ENCODE measurements at regions not wholly inside any gene's neighbourhood (a gene's known extent, or its start where the extent isn't known, plus 50 kb on each side); places are given as distances from the start of the nearest gene placed in this dataset.

- Histone ChIP-seq H3K79me2 (ENCODE audit: insufficient read depth, low read depth, low read length) (no peaks in the 10 kb centered on the region), H2AFZ (ENCODE audit: low read length) (no peak overlapping the region), H3K4me1 (ENCODE audit: insufficient read depth, low read length, poor library complexity, severe bottlenecking) (no peaks in the 10 kb centered on the region), H3K9me2 (ENCODE audit: insufficient read depth, low read length) (no peaks in the 10 kb centered on the region), H3K27ac (ENCODE audit: low read depth, low read length, poor library complexity, severe bottlenecking) (no peak overlapping the region), H3K36me3 (ENCODE audit: insufficient read depth, low read length) (no peaks in the 10 kb centered on the region), H3K4me3 (ENCODE audit: low read depth, low read length, poor library complexity, severe bottlenecking) (no peak overlapping the region), H3K4me2 (ENCODE audit: low read length) (no peak overlapping the region), H3K9me3 (ENCODE audit: low read length) (no peaks in the 10 kb centered on the region), H4K20me1 (ENCODE audit: insufficient read depth, low read length) (no peaks in the 10 kb centered on the region)
- intact Hi-C loops (cut with micrococcal nuclease; ENCODE audit: unreplicated experiment), result no loop called here
- ChIA-PET CTCF (ENCODE audit: unreplicated experiment) (no interaction called here), POLR2A (no interaction called here)
- BruUV-seq (replicated peaks), result no TSS peak
- DNase-seq (ENCODE audit: low spot score), result no peak
- no peak for TF ChIP-seq EZH2phosphoT487 (IDR thresholded peaks at IDR 0.05; ENCODE audit: borderline replicate concordance, low read depth, low read length)
- no peak for TF ChIP-seq CTCF (conservative IDR thresholded peaks at IDR 0.05; ENCODE audit: low read length)
Observed at GRCh38 chr12:89163918-89164317, 188.4 kb downstream of the DUSP6 start.

GRCh38 chr12:89162589-89163261 is 189.6 kb downstream of the DUSP6 start:
- Histone ChIP-seq H3K9me2 (ENCODE audit: insufficient read depth, low read length) (no peaks in the 10 kb centered on the region), H3K79me2 (ENCODE audit: insufficient read depth, low read depth, low read length) (no peaks in the 10 kb centered on the region), H3K27ac (ENCODE audit: low read depth, low read length, poor library complexity, severe bottlenecking) (no peak overlapping the region), H3K9me3 (ENCODE audit: low read length) (no peaks in the 10 kb centered on the region), H3K4me2 (ENCODE audit: low read length) (no peak overlapping the region), H2AFZ (ENCODE audit: low read length) (no peak overlapping the region), H3K36me3 (ENCODE audit: insufficient read depth, low read length) (no peaks in the 10 kb centered on the region), H3K4me1 (ENCODE audit: insufficient read depth, low read length, poor library complexity, severe bottlenecking) (no peaks in the 10 kb centered on the region), H3K4me3 (ENCODE audit: low read depth, low read length, poor library complexity, severe bottlenecking) (no peak overlapping the region), H4K20me1 (ENCODE audit: insufficient read depth, low read length) (no peaks in the 10 kb centered on the region)
- TF ChIP-seq CTCF (conservative IDR thresholded peaks at IDR 0.05; ENCODE audit: low read length), result no peak
- TF ChIP-seq EZH2phosphoT487 (IDR thresholded peaks at IDR 0.05; ENCODE audit: borderline replicate concordance, low read depth, low read length), result no peak
- POLR2A ChIA-PET, result interaction anchor here (0.6 to 0.9 kb wide), 2 partner anchors 10 to 43 kb away, joined by 3 read pairs; no protein-coding TSS in a partner anchor
- BruUV-seq (replicated peaks), result no TSS peak
- DNase-seq (ENCODE audit: low spot score), result no peak
- CTCF ChIA-PET (ENCODE audit: unreplicated experiment), result no interaction called here
- intact Hi-C loops (cut with micrococcal nuclease; ENCODE audit: unreplicated experiment), result no loop called here

GRCh38 chr12:89161557-89161956 is 190.7 kb downstream of the DUSP6 start:
- BruUV-seq (replicated peaks), result no TSS peak
- H3K9me3 ChIP-seq (ENCODE audit: low read length), result no peaks in the 10 kb centered on the region
- H4K20me1 ChIP-seq (ENCODE audit: insufficient read depth, low read length), result no peaks in the 10 kb centered on the region
- CTCF ChIA-PET (ENCODE audit: unreplicated experiment), result no interaction called here
- H3K27ac ChIP-seq (ENCODE audit: low read depth, low read length, poor library complexity, severe bottlenecking), result no peak overlapping the region
- H3K36me3 ChIP-seq (ENCODE audit: insufficient read depth, low read length), result no peaks in the 10 kb centered on the region
- H3K4me1 ChIP-seq (ENCODE audit: insufficient read depth, low read length, poor library complexity, severe bottlenecking), result no peaks in the 10 kb centered on the region
- H3K9me2 ChIP-seq (ENCODE audit: insufficient read depth, low read length), result no peaks in the 10 kb centered on the region
- TF ChIP-seq CTCF (conservative IDR thresholded peaks at IDR 0.05; ENCODE audit: low read length), result no peak
- no peak for TF ChIP-seq EZH2phosphoT487 (IDR thresholded peaks at IDR 0.05; ENCODE audit: borderline replicate concordance, low read depth, low read length)
- no peak overlapping the region for H3K4me3 ChIP-seq (ENCODE audit: low read depth, low read length, poor library complexity, severe bottlenecking)
- H3K4me2 ChIP-seq (ENCODE audit: low read length), result no peak overlapping the region
- intact Hi-C loops (cut with micrococcal nuclease; ENCODE audit: unreplicated experiment), result no loop called here
- no peak overlapping the region for H2AFZ ChIP-seq (ENCODE audit: low read length)
- no peak for DNase-seq (ENCODE audit: low spot score)
- POLR2A ChIA-PET, result interaction anchor here (0.7 kb wide), 1 partner anchor 19 kb away, joined by 3 read pairs; no protein-coding TSS in a partner anchor
- no peaks in the 10 kb centered on the region for H3K79me2 ChIP-seq (ENCODE audit: insufficient read depth, low read depth, low read length)
